ENCODE measurements at regions not wholly inside any gene's neighbourhood (a gene's known extent, or its start where the extent isn't known, plus 50 kb on each side); places are given as distances from the start of the nearest gene placed in this dataset.

DNA sequence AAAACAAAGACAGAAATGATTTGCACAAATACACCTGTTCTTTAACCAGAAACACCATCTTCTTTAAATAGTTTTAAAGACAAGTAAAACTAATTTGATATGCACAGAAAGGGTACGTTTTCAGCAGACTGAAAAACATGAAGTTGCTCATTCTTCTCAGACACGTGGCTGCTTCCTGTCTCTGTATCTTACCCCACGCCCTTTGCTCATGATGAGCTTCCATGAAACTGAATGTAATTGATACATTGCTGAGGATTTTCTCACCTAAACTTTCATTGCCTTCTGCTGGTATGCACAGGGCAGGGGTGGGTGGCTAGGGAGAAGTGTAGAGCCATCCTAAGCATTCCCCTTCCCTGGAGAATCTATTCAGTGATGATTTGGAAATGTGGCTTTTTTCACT lies 644.3 kb downstream of the BCL11A start:
- DNase-seq = no peak
- H3F3A ChIP-seq (ENCODE audit: insufficient read depth) = no peaks in the 10 kb centered on the region
- H4K20me1 ChIP-seq (ENCODE audit: insufficient read depth) = no peaks in the 10 kb centered on the region
- no peak overlapping the region for H3K4me3 ChIP-seq
- no peak overlapping the region for H2AFZ ChIP-seq
- no peaks in the 10 kb centered on the region for H3K9me3 ChIP-seq (ENCODE audit: low read depth)
- no peak overlapping the region for H3K27ac ChIP-seq
- no peak overlapping the region for H3K9ac ChIP-seq
- H3K4me1 ChIP-seq (ENCODE audit: insufficient read depth) = no peaks in the 10 kb centered on the region
- 29 to 31% methylated on average over 3 of the region's 3 CpGs for WGBS, 2 experiments (ENCODE audit: low coverage in 1 of 2, low lambda C conversion rate in 2 of 2, missing lambda C conversion rate in 2 of 2)
- H3K36me3 ChIP-seq (ENCODE audit: low read depth) = no peaks in the 10 kb centered on the region
- TF ChIP-seq EZH2 (IDR thresholded peaks at IDR 0.05; ENCODE audit: insufficient read depth, poor library complexity, severe bottlenecking) = no peak
- TF ChIP-seq EZH2phosphoT487 (IDR thresholded peaks at IDR 0.05; ENCODE audit: insufficient read depth, low read depth) = no peak
- no peaks in the 10 kb centered on the region for H3K79me2 ChIP-seq (ENCODE audit: insufficient read depth)
- in situ Hi-C loops (cut with MboI) = no loop called here
- H3K27me3 ChIP-seq (replicated peaks; ENCODE audit: insufficient read depth) = no peaks in the 10 kb centered on the region
- H3K9me2 ChIP-seq (ENCODE audit: insufficient read depth) = no peaks in the 10 kb centered on the region
- no peak overlapping the region for H3K4me2 ChIP-seq (ENCODE audit: unreplicated experiment)

DNA sequence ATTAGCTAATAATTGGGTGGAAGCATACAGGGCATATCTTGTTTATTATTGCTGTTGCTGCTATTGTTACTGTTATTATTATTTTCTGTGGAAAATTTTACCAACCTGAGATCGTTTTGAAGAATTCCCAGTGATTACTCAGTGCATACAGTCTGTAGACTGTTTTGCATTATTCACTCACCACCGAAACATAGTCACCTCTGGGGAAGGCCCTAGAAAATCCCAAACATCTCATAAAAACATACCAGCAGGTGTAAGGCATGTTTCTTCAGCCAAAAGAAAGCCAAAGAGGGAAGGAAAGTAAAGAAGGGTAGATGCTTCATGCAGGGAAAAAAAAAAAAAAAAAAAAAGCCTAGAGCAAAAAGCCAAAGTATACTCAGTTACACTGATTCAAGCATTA lies 647.7 kb downstream of the BCL11A start:
- in situ Hi-C loops (cut with MboI) = no loop called here
- Histone ChIP-seq H3K9me2 (ENCODE audit: insufficient read depth) (no peaks in the 10 kb centered on the region), H3F3A (ENCODE audit: insufficient read depth) (no peaks in the 10 kb centered on the region), H3K4me1 (ENCODE audit: insufficient read depth) (no peaks in the 10 kb centered on the region), H2AFZ (no peak overlapping the region), H3K4me3 (no peak overlapping the region), H3K79me2 (ENCODE audit: insufficient read depth) (no peaks in the 10 kb centered on the region), H3K27ac (no peak overlapping the region), H3K9ac (no peak overlapping the region), H4K20me1 (ENCODE audit: insufficient read depth) (no peaks in the 10 kb centered on the region), H3K27me3 (replicated peaks; ENCODE audit: insufficient read depth) (no peaks in the 10 kb centered on the region), H3K9me3 (ENCODE audit: low read depth) (no peaks in the 10 kb centered on the region), H3K4me2 (ENCODE audit: unreplicated experiment) (no peak overlapping the region), H3K36me3 (ENCODE audit: low read depth) (no peaks in the 10 kb centered on the region)
- 47 to 51% methylated on average over 2 of the region's 2 CpGs for WGBS, 2 experiments (ENCODE audit: low coverage in 1 of 2, low lambda C conversion rate in 2 of 2, missing lambda C conversion rate in 2 of 2)
- no peak for TF ChIP-seq EZH2phosphoT487 (IDR thresholded peaks at IDR 0.05; ENCODE audit: insufficient read depth, low read depth)
- no peak for TF ChIP-seq EZH2 (IDR thresholded peaks at IDR 0.05; ENCODE audit: insufficient read depth, poor library complexity, severe bottlenecking)
- no peak for DNase-seq

DNA sequence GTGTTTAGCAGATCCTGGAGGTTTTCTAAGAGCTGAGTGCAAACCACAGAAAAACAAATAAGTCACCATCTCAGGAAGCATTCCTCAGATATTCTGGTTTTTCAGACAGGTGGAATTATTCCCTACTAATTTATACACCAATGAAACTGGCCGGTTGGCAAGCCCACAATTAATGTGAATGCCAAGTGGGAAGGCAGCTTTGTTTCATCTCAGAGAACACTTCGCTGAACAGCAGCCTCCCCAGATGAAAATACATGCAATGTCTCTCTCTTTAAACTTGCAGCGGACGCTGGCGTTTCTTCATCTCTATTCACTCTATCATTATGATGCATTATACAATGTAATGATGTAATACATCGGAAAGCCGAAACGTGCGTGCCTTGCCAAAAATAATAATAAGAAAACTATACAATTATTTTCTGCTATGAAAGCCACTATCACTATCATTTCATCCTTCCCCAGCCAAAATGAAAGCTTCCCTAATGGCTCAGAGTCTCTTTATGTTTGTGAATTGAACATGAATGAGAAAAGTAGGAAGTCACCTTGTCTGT lies 649.4 kb downstream of the BCL11A start:
- Histone ChIP-seq H3F3A (ENCODE audit: insufficient read depth) (no peaks in the 10 kb centered on the region), H3K36me3 (ENCODE audit: low read depth) (no peaks in the 10 kb centered on the region), H3K4me2 (ENCODE audit: unreplicated experiment) (no peak overlapping the region), H4K20me1 (ENCODE audit: insufficient read depth) (no peaks in the 10 kb centered on the region), H3K4me1 (ENCODE audit: insufficient read depth) (no peaks in the 10 kb centered on the region), H3K27ac (no peak overlapping the region), H3K4me3 (no peak overlapping the region), H2AFZ (no peak overlapping the region), H3K9ac (no peak overlapping the region), H3K27me3 (replicated peaks; ENCODE audit: insufficient read depth) (no peaks in the 10 kb centered on the region), H3K79me2 (ENCODE audit: insufficient read depth) (no peaks in the 10 kb centered on the region), H3K9me2 (ENCODE audit: insufficient read depth) (no peaks in the 10 kb centered on the region), H3K9me3 (ENCODE audit: low read depth) (no peaks in the 10 kb centered on the region)
- DNase-seq = no peak
- in situ Hi-C loops (cut with MboI) = no loop called here
- TF ChIP-seq EZH2 (IDR thresholded peaks at IDR 0.05; ENCODE audit: insufficient read depth, poor library complexity, severe bottlenecking) (no peak), EZH2phosphoT487 (IDR thresholded peaks at IDR 0.05; ENCODE audit: insufficient read depth, low read depth) (no peak)
- 57 to 62% methylated on average over 9 of the region's 9 CpGs for WGBS, 2 experiments (ENCODE audit: low coverage in 1 of 2, low lambda C conversion rate in 2 of 2, missing lambda C conversion rate in 2 of 2)

DNA sequence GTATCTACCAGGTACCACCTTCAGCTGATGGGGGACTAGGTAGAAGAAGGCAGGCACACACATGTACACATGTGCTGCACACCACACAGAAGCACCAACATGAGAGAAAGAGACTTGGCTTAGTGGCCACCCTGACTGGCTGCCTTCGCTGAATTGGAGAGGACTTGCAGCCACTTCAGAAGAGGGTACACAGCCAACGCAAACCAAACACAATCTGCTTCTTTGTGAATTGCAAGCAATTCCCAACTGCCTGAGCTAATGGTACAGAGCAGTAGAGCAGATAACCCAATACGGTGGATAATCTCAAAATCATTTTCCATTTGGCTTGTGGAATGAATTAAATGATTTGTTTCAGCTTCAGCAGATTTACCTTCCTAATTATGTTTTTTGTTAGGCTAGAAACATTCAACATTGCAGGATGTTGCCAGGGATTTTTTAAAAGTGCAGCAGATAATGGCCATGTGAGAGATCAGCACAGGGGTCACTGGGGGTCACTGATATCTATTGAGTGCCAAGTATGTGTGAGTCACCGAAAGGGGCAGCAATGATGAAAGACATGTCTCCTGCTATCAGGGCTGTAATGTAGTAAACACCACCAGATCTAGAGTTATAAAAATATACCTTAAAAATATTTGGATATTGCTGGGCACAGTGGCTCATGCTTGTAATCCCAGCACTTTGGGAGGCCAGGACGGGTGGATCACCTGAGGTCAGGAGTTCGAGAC lies 652.6 kb downstream of the BCL11A start:
- Histone ChIP-seq H3K36me3 (ENCODE audit: low read depth) (no peaks in the 10 kb centered on the region), H4K20me1 (ENCODE audit: insufficient read depth) (no peaks in the 10 kb centered on the region), H3K4me3 (no peak overlapping the region), H2AFZ (no peak overlapping the region), H3K79me2 (ENCODE audit: insufficient read depth) (no peaks in the 10 kb centered on the region), H3K9me3 (ENCODE audit: low read depth) (no peaks in the 10 kb centered on the region), H3K9ac (no peak overlapping the region), H3K9me2 (ENCODE audit: insufficient read depth) (no peaks in the 10 kb centered on the region), H3K4me2 (ENCODE audit: unreplicated experiment) (no peak overlapping the region), H3F3A (ENCODE audit: insufficient read depth) (no peaks in the 10 kb centered on the region), H3K27me3 (replicated peaks; ENCODE audit: insufficient read depth) (no peaks in the 10 kb centered on the region), H3K4me1 (ENCODE audit: insufficient read depth) (no peaks in the 10 kb centered on the region), H3K27ac (no peak overlapping the region)
- no peak for TF ChIP-seq EZH2phosphoT487 (IDR thresholded peaks at IDR 0.05; ENCODE audit: insufficient read depth, low read depth)
- TF ChIP-seq EZH2 (IDR thresholded peaks at IDR 0.05; ENCODE audit: insufficient read depth, poor library complexity, severe bottlenecking) = no peak
- in situ Hi-C loops (cut with MboI) = no loop called here
- DNase-seq = no peak
- WGBS, 2 experiments (ENCODE audit: low coverage in 1 of 2, low lambda C conversion rate in 2 of 2, missing lambda C conversion rate in 2 of 2) = 34 to 40% methylated on average over 6 of the region's 6 CpGs

Measured in GM23248 (cell line).